Stimulated activated CD4-positive, alpha-beta T cell treated with anti-CD3 and anti-CD28 coated beads, Interleukin-4, amount 100 ng/mL, for 4 hours (primary cell): ENCODE measurements at regions not wholly inside any gene's neighbourhood (a gene's known extent, or its start where the extent isn't known, plus 50 kb on each side); places are given as distances from the start of the nearest gene placed in this dataset.
"Not testable (repeated sequence)": the region's sequence is repeated elsewhere in the genome, so short reads cannot be mapped to it uniquely, and the experiment has no call there.

ENCODE experiments used
- DNase-seq, 2 experiments: peaks; one replicate each; pipeline ENCODE4 v3.0.0-alpha.2; 2020

DNA sequence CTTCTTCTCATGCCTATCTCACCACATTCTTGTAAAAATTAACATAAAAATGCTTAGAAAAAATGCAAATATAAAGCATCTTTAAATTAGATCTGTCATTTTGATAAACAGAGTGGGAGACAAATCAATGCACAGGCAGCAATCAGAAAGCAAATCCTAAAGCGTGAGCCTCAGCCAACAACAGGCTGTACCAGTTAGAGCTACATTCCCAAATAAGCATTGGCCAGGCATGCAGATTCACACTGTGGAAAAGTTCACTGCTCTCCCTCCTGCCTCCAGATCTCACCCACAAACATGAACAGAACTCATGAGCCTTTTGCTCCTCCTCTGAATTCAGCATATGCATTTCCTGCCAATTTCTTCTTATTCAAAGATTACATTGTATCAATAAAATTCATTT, 115.2 kb upstream of the FAT3 start:
- no peak for DNase-seq

DNA sequence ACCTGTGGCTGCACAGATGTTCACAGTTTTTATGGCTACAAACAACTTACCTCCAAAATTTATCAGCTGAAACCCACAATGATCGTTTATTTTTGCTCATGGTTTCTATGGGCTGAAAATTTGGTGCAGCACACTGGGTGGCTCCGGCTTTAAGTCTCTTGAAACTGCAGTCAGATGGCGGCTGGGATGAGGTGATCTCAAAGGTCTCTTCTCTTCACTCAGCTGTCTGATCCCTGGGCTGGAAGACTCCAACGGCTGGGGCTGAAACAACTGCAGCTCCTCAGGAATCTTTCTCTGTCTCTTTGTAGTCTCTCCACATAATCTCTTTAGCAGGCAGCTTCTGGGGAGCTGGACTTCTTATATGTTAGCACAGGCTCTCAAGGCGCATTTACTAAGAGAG, 117.3 kb upstream of the FAT3 start:
- no peak for DNase-seq

DNA sequence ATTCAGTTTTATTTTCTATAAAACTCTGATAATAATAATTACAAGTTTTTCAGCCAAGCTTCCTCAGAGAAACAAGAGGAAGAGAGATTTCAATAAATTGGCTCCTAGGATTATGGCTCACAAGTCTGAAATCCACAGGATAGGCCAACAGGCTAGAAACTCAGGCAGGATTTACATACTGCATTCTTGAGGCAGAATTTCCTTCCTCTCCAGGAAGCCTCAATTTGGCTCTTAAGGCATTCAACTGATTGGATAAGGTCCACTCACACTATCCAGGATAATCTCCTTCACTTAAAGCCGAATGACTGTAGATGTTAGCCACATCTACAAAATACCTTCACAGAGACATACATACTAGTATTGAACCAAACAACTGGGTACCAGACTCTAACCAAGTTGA, 120.3 kb upstream of the FAT3 start:
- no peak for DNase-seq

DNA sequence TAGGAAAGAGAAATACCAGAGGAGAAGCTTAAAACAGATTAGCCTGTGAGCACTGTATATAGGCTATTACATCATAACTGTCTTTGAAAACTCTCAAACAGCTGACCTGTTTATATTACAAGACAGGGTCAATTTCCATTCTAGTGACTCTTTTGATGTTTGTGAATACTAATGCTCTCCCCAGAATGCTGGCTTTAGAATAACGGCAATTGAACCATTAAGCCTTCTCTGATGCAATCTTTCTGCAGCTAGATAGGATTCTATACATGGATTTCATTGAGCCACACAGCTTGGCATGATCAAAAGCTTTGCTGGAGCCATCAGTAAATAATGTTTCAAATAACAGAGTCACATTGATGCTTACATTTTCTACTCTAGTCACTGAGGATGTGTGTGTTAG, 122.7 kb upstream of the FAT3 start:
- no peak for DNase-seq

DNA sequence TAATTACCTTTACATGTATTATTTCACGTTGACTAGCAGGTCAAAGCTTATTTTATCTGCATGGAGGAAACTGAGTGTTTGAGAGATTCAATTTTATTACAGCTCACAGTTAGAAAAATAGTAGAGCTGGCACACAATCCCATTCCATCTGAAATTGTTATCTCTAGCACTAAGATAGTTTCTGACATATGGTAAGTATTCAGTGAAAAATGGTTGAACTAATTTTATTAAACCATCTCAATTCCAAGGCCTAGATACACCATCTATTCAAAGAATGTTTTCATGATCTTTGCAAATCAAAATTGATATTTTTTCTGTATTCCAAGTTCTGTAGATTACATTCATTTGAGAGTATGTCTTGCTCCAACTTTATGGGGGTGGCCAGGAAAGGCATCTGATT, 125.4 kb upstream of the FAT3 start:
- no peak for DNase-seq

DNA sequence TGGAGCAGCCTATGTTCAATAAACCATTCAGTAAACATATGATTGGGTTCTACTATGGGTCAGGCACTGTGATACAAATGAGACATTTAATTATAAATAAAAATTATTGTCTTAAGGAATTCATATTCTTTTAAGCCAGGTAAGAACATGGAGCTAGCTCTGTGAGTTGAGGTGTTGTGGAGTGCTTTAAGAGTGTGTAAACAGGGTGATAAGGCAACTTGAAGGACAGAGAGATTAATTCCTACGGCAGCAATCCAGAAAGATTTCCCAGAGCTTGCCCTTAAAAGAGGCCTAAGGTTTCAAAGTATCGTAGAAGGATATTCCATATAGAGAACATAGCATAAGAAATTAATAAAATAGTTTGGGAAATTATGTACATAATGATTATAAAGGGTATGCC, 126.4 kb upstream of the FAT3 start:
- no peak for DNase-seq

DNA sequence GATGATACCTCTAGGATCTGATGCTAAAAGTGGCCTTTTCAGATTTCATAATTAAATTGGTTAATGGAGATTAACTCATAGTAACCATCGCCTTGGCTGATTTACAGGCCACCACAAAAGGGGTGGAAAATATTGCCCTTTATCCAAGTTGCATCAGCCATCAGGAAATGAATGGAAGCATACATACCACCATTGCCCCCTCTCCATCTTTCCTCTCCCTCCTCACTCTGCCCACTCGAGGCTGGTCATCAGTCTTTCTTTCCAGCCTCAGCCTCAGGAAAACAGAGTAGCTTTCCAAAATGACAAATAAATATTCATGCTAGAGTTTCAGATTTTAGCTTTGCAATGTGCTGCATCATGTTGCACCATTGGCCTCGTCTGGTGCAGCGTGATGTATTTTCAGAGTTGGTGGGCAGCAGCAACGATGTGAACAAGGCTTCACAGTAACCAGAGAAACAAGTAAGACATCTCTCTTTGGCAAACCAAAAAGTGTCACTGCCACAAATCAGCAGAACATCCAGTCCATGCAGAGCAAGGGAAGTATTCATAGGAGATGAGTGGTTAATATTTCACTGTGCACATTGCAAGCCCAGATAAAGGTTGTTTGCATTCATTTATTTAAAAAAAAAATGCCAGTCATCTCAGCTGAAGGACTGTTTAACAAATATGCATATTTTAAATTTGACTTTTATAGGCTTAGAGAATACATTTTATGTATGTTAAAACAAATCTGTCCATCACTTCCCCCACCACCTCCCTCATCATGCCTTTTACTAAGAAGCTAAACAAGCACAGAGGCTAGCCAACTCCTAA, 136.7 kb upstream of the FAT3 start:
- DNase-seq, result no peak

DNA sequence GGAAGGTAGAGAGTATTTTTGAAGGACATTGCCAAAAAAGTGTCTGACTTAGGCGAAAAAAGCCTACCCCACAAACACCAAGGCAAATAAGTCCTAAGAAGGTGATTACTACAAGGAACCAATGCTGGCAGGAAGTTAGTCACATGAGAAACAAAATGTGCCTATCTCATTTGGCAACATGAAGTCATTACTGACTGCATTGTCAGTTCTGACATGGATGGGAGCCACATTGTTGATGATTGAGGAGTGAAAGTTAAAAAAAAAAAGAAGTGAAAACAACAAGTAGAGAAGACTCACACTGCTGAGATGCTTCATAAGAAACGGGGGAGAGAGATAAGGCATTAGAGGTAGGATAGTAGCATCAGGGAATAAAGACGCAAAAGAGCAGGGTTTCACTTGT, 141.5 kb upstream of the FAT3 start:
- DNase-seq, result no peak

DNA sequence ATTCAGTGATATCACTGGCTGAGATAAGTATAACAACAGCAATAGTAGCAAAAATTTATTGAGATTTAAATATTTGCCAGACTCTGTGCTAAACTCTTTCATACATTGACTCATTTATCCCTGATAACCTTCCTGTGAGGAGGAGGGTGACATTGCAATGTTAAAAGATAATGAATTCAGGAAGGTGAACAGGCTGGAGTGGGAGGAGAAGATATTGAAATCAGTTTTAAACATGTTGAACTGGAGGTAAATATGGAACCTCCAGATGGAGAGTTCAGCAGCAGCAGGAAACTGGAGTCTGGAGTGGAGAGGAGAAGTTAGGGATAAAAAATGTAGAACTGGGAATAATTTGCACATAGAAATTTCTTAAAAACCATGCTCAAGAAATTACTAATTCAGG, 142.0 kb upstream of the FAT3 start:
- DNase-seq, result no peak

DNA sequence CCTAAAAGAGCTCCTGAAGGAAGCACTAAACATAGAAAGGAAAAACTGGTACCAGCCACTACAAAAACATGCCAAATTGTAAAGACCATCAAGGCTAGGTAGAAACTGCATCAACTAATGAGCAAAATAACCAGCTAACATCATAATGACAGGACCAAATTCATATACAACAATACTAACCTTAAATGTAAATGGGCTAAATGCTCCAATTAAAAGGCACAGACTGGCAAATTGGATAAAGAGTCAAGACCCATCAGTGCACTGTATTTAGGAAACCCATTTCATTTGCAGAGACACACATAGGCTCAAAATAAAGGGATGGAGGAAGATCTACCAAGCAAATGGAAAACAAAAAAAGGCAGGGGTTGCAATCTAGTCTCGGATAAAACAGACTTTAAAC, 150.1 kb upstream of the FAT3 start:
- DNase-seq, result not testable (repeated sequence)

DNA sequence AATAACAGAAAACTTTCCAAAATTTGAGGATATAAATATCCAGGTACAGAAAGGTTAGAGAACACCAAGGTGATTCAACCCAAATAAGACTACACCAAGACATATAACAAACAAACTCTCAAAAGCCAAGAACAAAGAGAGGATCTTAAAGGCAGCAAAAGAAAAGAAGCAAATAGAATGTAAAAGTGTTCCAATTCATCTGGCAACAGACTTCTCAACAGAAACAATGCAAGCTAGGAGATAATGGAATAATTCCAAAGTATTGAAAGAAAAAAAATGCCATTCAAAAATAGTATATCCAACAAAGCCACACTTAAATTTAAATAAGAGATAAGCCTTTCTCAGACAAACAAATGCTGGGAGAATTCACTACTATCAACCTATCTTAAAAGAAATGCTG, 153.0 kb upstream of the FAT3 start:
- no peak for DNase-seq

DNA sequence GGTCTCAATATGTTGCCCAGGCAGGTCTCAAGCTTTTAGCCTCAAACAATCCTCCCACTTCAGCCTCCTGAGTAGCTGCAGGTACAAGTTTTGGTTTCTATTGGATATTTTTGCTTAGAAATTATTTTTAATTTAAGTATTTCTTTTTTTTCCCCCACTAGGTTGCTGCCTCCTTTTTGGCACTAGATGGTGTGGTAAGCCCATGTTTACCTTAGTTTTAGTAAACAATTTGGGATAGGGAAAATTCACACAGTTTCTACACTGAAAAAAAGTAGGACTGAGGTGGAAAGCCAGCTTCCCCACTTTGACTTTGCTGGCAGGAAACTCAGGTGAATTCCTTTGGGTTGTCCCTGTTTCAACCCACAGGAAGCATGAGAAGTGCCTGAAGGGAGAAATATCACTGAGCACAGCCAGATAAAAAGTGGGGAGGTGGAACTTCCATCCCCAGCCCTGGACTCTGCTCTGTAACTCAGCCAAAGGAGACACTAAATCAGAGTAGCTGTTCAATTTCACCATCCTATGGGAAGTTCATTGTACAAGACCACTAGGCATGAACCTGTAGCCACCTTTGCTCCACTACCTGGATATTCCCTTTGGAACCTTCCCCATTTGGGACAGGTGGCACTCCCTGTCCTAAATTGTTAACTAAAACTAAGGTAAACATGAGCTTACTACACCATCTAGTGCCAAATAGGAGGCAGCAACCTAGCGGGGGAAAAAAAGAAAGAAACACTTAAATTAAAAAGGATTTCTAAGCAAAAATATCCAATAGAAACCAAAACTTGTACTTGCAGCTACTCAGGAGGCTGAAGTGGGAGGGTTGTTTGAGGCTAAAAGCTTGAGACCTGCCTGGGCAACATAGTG, 154.4 kb upstream of the FAT3 start:
- DNase-seq, result no peak

DNA sequence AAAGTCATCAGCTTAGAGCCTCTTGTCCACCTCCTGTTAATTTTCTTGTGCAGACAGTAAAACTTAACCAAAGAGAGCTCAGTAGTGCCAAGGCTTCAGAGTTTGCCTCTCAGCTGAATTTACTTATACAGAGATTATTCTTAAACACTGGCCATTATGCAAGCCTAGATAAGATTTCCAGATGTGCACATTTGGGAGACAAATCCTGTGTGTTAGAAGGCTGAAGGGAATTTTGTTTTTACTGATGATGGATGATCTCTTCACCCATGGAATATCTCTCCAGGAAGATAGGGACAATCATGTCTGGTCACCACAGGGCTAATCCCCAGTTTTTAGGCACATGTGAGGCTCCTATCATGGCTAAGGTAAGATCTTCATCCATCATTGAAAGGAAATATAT, 157.6 kb upstream of the FAT3 start:
- no peak for DNase-seq

DNA sequence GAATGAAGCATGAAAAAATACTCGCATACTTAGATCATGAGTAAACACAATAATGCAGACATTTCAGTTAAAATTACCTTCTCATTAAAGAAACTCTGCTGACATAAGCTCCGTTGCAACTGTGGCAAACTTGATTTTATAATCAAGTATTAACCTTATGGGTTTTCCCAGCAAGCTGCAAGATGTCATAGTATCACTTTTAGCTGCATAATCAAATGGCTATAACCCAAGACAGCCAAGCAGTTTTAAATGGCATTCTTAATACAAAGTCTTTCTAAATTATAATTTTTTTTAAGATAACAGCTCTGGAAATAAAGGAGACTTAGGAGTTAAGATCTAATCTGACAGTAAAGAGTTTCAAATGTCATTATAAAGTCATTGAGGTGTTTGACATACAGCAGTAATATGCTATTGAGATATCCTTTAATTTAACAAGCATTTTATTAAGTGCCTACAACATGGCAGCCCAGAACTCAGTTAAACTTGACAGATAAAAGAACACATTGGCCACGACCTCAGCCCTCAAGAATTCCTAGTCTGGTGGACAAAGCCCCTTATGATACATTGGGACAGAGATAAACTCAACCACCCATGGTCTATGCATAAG, 163.1 kb upstream of the FAT3 start:
- DNase-seq, result no peak

DNA sequence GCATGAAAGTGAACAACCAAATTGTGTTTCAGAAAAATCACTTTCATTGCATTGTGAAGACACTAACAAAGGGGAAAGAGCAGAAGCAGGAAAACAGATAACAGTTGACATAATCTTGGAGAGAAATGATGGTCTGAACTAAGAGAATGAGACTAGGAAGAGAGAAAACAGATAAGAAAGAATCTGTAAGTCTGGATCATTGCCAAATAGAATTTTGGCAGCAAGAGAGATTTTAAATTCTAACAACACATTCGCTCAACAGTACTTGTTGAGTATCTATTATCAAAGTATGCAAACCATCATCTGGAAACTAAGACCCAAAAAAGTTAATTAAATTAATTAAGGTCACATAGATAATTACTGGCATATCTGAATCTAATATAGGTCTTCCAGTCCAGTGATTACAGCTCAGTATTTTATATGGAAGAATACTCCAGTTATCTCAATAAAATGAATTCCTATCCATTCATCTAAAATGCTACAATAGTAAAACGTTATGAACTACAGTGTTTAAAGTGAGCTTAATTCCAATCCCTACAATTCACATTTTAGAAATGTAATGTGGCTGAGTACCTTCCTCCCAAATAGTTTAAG, 166.7 kb upstream of the FAT3 start:
- no peak for DNase-seq

DNA sequence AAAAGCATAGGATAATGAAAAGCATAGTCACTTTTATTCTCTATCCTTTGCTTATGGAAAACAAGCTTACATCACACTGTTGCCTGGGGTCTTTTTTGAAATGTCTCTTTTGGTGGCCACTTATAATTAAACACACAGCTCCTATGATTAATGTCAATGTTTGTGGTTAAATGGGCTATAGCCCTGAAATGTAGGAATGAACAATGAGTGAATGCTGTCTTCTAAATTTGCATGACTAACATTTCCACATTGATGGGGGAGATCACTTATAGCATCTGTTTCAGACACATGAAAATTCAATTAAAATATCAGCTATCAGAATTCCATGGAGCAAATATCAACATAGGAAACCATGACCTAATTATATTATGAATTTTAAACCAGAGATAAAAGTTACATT, 171.4 kb upstream of the FAT3 start:
- no peak for DNase-seq

DNA sequence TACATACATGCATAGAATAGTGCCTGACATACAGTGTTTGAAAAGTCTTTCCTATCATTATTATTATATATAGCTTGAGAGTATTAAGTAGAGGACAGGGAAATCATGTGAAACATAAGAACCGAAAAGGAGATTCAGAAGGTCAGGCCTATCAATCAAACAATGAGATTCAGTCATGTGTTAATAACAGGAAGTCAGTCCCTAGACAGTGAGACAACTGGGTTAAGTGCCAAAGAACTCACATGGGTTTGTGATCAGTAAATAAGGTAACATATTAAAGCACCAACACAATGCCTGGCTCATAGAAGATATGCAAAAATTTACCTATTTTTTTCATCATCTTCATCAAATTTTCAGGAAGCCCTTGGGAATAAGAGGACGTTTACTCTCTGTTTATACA, 174.3 kb upstream of the FAT3 start:
- no peak for DNase-seq

DNA sequence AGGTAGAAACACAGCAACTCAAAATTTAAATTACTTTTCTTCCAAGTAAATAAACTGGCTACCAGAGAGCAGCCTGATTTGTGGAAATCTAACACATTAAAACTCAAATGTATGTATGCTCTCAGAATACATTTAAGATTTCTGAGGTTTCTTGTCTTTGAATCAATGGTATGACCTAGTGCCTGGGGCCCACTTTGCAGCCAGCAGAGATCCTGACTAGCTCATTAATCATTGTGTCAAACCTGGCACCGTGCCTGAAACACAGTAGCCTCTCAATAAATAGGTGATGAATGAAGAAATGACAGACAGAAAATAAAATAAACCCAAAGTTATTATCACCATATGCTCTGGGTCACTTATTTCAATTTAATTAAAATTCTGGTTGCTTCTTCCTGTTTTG, 176.2 kb upstream of the FAT3 start:
- no peak for DNase-seq

DNA sequence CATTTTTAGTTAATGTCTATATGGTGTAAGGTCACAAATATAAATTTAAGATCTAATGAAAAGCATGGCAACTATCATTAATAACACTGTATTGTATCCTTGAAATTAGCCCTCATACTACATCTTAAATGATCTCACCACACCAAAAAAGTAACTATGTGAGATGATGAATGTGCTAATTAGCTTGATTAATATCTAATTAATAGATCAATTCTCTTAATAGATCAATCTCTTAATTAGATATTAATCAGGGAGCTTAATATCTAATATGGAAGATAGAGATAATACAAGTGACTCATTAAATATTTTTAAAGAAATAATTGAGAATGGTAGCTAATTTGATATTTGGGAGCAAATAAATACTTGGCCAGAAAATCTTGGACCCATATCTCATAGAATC, 178.5 kb upstream of the FAT3 start:
- no peak for DNase-seq

DNA sequence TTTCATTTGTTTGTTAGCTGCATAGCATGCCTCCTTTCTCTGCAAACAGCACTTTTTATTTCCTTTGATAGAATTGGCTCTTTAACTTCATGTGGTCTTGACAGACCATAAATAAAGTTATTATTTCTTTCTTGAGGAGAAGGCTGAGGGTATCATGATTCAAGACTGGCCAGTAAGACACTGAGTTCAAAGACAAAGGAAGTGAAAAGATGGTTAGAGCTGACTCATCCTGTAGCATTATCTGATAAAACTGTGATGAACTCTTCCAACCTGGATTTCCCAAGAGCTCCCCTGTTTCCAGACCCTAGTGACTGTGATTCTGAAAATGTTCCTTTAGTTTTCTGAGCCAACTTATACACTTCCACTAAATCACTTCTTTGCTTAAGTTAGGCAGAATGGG, 179.3 kb upstream of the FAT3 start:
- no peak for DNase-seq

DNA sequence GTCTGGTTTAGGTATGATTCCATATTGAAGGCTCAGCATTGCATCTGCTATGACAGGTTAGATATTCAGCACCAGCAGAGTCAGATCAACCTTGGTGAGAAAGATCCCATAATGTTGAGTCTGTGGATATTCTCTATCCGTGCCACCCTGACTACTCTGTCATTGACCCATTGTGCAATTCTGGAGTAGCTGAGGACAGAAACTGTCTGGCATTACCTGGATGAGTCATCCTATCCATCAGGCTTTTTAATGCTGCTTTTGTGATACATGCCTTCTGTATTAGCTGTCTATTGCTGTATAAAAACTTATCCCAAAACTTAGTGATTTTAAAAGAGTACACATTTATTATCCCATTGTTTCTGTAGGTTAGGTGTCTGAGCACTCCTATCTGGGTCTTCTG, 189.1 kb upstream of the FAT3 start:
- DNase-seq, result no peak

DNA sequence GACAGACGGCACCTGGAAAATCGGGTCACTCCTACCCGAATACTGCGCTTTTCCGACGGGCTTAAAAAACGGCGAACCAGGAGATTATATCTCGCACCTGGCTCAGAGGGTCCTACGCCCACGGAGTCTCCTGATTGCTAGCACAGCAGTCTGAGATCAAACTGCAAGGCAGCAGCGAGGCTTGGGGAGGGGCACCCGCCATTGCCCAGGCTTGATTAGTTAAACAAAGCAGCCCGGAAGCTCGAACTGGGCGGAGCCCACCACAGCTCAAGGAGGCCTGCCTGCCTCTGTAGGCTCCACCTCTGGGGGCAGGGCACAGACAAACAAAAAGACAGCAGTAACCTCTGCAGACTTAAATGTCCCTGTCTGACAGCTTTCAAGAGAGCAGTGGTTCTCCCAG, 197.5 kb upstream of the FAT3 start:
- not testable (repeated sequence) for DNase-seq

DNA sequence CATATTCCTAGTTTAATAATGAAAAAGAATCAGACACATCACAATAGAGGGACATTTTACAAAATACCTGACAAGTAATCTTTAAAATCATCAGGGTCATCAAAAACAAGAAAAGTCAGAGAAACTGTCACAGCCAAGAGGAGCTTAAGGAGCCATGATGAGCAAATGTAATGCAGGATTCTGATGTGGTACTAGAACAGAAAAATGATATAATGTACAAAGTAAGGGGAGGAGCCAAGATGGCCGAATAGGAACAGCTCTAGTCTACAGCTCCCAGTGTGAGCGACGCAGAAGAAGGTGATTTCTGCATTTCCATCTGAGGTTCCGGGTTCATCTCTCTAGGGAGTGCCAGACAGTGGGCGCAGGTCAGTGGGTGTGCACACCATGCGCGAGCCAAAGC, 198.0 kb upstream of the FAT3 start:
- no peak for DNase-seq

DNA sequence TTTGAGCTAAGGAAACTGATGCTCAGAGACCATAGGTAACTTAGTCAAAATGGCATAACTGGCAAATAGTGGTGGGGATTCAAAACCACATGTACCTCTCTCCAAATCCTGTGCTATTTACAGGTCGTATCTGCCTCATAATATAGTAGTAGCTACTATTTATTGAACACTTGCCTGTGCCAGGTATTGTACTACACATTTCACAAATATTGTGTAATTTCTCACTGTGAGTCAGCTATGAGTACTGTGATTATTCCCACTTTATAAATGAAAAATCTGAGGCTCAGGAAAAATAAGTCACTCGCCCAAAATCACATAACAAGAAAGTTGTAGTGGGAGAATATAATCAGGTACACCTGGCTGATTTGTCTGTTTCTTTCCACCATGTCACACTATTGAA, 199.8 kb upstream of the FAT3 start:
- no peak for DNase-seq
